IPS-18a (cell line): ENCODE measurements at regions not wholly inside any gene's neighbourhood (a gene's known extent, or its start where the extent isn't known, plus 50 kb on each side); places are given as distances from the start of the nearest gene placed in this dataset.

Experiments used
- H3K27ac ChIP-seq: one replicate; pipeline ENCODE4 v1.5.1; 2013; ENCODE audit warnings: low read length
- H3K27me3 ChIP-seq: one replicate; pipeline ENCODE4 v1.6.1; 2013; ENCODE audit warnings: mild to moderate bottlenecking, low read length; ENCODE audit not compliant: control insufficient read depth, insufficient read depth
- H3K36me3 ChIP-seq: one replicate; pipeline ENCODE4 v1.6.1; 2013; ENCODE audit warnings: low read depth, low read length; ENCODE audit not compliant: control insufficient read depth
- H3K4me1 ChIP-seq: one replicate; pipeline ENCODE4 v1.6.1; 2013; ENCODE audit warnings: low read depth, low read length; ENCODE audit not compliant: control insufficient read depth
- H3K4me3 ChIP-seq: one replicate; pipeline ENCODE4 v1.5.1; 2013; ENCODE audit warnings: low read length
- H3K9ac ChIP-seq: one replicate; pipeline ENCODE4 v1.6.1; 2013; ENCODE audit warnings: mild to moderate bottlenecking, low read length, moderate library complexity
- H3K9me3 ChIP-seq: one replicate; pipeline ENCODE4 v1.6.1; 2013; ENCODE audit warnings: low read depth, low read length; ENCODE audit not compliant: control insufficient read depth

DNA sequence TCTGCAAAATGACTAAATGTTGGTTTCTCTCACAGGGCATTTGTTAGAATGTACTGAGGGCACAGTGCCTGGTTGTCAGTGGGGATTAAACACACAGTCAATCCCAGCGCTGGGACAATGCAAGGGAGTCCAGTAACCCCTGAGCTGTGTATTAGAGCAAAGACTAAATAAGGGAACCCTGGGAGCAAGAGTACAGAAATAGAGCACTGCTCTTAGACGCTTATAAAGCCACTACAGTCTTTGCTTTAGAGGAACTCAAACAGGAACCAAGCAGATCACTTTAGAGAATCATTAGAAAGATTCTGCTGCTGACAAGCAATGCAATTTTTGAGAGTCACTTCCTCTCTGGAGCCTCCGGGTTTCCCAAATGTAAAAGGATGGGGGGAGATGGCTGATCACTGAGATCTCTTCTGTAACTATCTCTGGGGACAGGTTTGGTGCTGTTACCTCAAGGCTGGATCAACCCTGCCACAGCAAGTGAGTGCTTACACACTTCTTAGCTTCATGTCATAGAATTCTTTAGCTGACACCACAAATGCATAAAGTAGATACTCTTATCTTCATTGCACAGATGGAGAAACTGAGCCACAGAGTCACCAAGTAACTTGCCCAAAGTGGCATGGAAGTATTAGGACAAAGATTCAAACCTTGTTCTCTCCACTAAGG, 137.8 kb upstream of the CPEB2 start:
- Histone ChIP-seq H3K4me1 (peaks cover 5% of the 10 kb centered on the region), H3K4me3 (no peak overlapping the region), H3K27me3 (peaks cover 2% of the 10 kb centered on the region), H3K9me3 (no peaks in the 10 kb centered on the region), H3K36me3 (no peaks in the 10 kb centered on the region), H3K9ac (no peak overlapping the region), H3K27ac (no peak overlapping the region)

DNA sequence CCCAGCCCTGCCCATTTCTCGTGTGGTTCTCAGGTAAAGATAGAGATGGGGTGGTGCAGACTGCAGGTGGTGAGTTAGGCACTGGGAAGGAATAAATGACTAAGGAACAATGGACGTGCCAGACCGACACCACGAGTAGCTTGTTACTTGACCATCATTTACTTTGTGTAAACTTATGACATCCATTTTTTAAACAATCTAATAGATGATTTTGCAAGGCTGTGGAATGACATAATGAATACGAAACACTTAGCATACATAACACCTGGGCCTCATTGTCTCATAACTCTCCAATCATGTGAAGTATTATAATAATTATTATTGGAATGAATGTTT, 137.3 kb upstream of the CPEB2 start:
- Histone ChIP-seq H3K27me3 (no peaks in the 10 kb centered on the region), H3K27ac (no peak overlapping the region), H3K4me1 (peaks cover 5% of the 10 kb centered on the region), H3K36me3 (no peaks in the 10 kb centered on the region), H3K4me3 (no peak overlapping the region), H3K9me3 (no peaks in the 10 kb centered on the region), H3K9ac (no peak overlapping the region)

DNA sequence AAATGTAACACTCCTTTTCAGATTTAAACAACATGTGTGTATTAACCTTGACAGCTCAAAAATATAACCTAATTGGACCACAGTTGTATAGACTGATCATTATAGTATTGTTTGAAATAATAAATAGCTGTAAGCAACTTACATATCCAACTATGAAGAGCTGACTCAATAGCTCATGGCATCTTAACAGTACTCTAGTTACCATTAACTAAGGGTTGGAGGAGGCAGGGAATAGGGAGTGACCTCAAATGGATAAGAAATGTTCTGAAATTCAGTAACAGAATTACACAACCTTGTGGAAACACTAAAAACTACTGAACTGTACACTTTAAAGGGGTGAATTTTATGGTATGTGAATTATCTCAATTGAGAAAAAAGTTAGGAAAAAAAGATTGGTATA, 136.5 kb upstream of the CPEB2 start:
- H3K9ac ChIP-seq: no peak overlapping the region
- no peak overlapping the region for H3K4me3 ChIP-seq
- H3K36me3 ChIP-seq: no peaks in the 10 kb centered on the region
- no peaks in the 10 kb centered on the region for H3K27me3 ChIP-seq
- peaks cover 5% of the 10 kb centered on the region for H3K4me1 ChIP-seq
- H3K9me3 ChIP-seq: no peaks in the 10 kb centered on the region
- H3K27ac ChIP-seq: no peak overlapping the region

DNA sequence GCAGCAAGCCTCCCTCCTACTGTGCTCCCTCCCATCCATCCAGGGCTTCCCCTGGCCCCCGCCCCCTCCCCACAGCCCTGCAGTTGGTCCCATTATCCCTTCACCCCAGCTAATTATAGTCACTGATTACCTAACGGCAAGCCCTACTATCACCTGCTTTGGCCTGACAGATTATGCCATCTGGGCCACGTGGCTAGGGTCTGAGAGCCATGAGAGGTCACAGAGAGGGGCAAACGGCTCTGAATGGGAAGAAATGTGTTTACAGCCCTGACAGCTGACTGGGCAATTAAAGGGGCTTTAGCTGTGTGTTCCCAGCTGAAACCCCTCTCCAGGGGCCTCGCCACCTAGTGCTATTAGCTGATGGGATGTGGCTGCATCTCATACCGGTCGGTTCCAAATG, 134.4 kb upstream of the CPEB2 start:
- no peaks in the 10 kb centered on the region for H3K9me3 ChIP-seq
- no peak overlapping the region for H3K4me3 ChIP-seq
- H3K27ac ChIP-seq: no peak overlapping the region
- H3K4me1 ChIP-seq: peaks cover 10% of the 10 kb centered on the region
- no peak overlapping the region for H3K9ac ChIP-seq
- H3K36me3 ChIP-seq: no peaks in the 10 kb centered on the region
- H3K27me3 ChIP-seq: no peaks in the 10 kb centered on the region

DNA sequence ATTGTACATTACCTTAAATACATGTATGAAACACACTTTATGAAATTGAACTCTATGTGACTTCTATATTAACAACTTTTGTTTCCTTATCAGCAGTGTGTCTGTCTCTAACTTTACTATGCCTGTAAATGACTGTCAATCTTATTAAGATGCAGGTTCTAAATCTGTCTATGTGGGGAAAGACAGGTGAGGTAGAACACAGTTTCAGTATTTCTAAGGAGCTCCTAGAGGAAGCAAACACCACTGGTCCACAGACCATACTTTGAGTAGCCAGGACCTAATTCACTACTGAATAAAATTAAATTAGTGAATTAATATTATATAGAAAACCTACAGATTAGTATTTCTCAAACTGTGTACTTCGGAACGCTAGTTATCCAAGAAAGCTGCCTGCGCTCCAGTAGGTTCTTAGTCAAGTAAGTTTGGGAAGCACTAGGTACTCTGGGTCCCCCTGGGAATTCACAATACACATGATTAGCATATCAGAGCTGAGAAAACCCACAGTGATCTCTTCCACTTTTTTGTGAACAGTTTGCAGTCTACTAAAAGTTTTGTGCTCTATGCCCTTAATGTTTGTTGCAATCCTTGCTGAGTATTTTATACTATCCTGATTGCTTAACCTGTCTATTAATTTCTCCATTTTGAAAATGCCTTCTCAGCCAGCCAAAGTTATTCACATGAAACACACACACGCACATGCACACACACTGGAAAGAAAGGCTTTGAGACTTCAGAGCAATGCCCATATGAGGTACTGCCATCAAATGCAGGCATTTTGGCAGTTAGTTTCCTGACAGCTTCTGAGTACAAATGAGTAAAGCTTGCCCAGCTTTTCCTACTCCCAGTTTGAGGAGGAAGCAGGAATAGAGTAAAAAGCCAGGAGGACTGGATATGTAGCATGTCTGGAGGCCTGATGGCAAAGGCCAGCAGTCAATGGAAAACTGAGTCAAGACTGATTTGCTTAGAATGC, 133.6 kb upstream of the CPEB2 start:
- Histone ChIP-seq H3K36me3 (no peaks in the 10 kb centered on the region), H3K4me3 (no peak overlapping the region), H3K27ac (no peak overlapping the region), H3K4me1 (peaks cover 10% of the 10 kb centered on the region), H3K9ac (no peak overlapping the region), H3K9me3 (no peaks in the 10 kb centered on the region), H3K27me3 (no peaks in the 10 kb centered on the region)

DNA sequence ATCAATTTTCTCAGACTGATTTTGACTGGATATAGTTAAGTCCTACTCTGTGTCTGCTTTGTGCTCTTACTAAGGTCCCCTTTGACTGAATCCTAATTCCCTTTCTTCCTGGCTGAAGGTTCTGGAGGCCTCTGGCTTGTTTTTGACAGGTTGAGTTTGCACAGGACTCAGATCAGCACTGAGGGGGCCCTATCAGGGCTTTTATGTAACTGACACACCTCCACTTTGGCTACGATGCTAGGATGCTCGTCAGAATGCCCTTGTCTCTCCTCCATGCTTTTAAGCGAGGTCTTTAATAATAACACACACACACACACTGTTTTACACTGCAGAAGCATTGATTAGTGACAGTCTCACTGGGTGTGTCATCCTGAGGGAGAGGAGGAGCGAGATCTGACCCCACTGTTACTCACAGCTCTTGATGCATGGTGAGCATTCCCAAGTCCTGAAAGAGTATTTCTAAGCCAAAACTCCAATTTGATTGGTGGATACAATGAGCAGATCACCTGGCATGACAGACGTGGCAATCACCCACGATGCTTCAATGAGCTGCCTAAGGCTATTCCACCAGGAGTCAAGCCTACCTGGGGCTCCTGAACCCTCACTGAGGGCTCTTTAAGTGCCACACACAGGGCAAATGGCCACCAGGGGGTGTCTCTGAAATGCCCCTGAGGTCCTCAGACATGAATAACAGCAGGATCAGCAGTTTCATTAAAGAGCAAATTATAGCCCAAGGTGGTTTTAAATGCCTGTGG, 130.4 kb upstream of the CPEB2 start:
- Histone ChIP-seq H3K4me3 (no peak overlapping the region), H3K9ac (no peak overlapping the region), H3K36me3 (no peaks in the 10 kb centered on the region), H3K27ac (no peak overlapping the region), H3K9me3 (no peaks in the 10 kb centered on the region), H3K27me3 (no peaks in the 10 kb centered on the region), H3K4me1 (peaks cover 10% of the 10 kb centered on the region)

DNA sequence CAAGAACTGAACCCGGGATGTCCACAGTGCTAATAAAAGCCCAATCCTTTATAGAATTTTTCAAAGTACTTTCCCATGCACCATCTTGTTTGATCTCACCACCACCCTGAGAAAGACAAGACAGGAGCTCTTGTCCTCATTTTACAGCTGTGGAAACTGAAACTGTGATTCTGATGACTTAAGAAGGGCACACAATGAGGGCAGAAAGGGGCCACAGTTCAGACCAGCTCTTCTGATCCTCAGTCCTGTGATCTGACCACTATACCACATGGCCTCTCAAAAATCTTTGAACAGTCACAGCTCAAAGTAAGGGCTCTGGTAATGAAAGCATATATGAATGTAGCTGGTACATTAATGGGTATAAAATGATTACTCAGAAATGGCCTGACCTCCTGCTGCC, 127.3 kb upstream of the CPEB2 start:
- no peaks in the 10 kb centered on the region for H3K9me3 ChIP-seq
- no peaks in the 10 kb centered on the region for H3K27me3 ChIP-seq
- no peaks in the 10 kb centered on the region for H3K36me3 ChIP-seq
- no peak overlapping the region for H3K27ac ChIP-seq
- peaks cover 6% of the 10 kb centered on the region for H3K4me1 ChIP-seq
- no peak overlapping the region for H3K4me3 ChIP-seq
- H3K9ac ChIP-seq: no peak overlapping the region

DNA sequence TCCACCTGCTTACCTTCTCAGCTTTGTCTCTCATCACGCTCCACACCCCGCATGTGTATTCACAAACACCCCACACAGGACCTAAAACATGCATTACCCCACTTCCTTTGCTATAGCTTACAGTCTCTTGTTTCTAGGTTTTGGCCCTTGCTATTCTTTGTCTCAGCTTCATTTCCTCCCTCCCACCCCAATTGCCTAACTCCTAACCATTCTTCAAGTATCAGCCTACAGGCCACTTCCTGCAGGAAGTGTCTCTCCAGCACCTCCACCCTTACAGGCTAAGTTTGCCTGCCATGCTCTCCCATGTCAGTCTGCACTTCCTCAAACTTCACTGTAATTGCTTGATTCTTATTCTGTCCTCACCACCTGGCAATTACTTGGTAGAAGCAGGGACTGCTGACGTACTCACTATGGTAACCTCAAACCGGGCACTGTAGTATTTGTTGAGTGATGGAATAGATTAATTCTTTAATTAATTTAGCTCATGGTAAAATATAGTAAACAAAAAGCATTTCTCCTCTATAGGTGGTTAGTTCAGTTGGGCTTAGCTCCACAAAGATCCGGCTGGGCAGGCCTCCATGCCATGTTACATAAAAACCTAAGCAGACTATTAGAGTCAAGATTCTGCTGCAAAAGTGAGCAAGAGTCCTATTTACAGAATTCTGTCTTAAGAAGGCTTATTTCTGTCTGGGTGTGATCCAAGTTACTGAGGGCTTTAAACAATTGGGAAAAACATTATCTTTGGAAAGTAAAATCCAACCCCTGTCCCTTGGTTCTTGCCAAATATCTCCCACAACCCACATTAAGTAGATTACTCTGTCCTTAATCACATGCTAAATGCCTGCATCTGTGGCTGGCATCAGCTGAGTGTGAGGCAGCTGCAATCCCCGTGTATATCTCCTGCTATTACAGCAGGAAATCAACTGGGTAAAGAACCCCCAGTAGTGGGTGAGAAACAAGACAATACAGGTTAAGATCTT, 124.7 kb upstream of the CPEB2 start:
- Histone ChIP-seq H3K27me3 (no peaks in the 10 kb centered on the region), H3K9me3 (no peaks in the 10 kb centered on the region), H3K4me1 (no peaks in the 10 kb centered on the region), H3K9ac (no peak overlapping the region), H3K36me3 (no peaks in the 10 kb centered on the region), H3K27ac (no peak overlapping the region), H3K4me3 (no peak overlapping the region)

DNA sequence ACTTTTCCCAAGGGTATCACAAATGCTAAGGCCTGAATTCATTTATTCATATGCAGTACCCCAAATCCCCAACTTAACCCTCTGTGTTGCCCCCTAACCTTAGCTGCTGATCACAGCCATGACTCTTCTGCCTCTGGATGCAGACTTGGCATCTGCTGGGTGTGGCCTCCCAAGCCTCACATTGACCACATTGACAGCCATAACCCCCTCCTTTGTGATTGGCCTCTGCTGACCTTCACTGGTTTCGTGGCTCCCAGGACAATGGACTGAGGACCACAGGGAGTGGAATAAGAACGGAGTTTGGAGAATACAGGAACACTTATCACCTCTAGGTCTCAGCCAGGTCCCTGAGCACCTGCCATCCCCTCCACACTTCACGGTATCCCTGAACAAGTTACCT, 123.6 kb upstream of the CPEB2 start:
- Histone ChIP-seq H3K9me3 (no peaks in the 10 kb centered on the region), H3K9ac (no peak overlapping the region), H3K36me3 (no peaks in the 10 kb centered on the region), H3K4me1 (no peaks in the 10 kb centered on the region), H3K27me3 (no peaks in the 10 kb centered on the region), H3K27ac (no peak overlapping the region), H3K4me3 (no peak overlapping the region)

DNA sequence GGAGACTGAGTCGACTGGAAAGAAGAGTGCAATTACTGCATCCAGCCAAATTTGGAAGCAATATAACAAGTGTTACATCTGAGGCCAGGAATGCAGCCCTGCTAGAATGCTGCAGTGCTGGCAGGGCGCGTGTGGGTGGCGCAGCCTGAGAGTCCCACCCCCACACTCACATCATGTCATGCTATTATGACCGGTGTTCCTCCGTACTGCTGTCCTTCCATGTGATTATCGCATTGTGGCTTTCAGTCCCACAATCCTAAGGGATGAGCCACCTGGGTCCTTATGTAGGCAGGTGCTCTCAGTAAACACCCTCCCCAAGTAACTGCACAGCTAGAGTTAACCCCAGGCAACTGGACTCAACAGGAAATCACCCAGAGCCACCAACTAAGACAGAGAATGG, 122.6 kb upstream of the CPEB2 start:
- no peaks in the 10 kb centered on the region for H3K4me1 ChIP-seq
- no peaks in the 10 kb centered on the region for H3K36me3 ChIP-seq
- no peaks in the 10 kb centered on the region for H3K9me3 ChIP-seq
- no peaks in the 10 kb centered on the region for H3K27me3 ChIP-seq
- H3K9ac ChIP-seq: no peak overlapping the region
- no peak overlapping the region for H3K4me3 ChIP-seq
- H3K27ac ChIP-seq: no peak overlapping the region

DNA sequence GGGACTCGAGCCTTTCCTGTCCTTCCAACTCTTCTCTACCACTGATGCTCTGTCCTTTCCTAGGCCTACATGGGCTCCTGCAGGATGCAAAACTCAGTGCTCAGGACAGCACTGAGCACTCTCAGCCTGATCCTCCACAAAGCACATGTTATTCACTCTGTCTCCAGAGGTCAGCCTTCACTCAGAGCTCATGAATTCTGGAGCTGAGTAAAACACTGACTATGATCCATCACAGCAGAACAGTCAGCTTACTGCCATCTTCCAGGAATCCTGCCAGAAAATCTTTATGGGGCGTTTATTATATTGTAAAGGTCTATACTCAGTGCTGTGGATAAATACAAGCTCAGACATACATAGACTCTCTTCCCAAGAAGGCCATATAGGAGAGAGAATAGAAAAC, 121.5 kb upstream of the CPEB2 start:
- no peaks in the 10 kb centered on the region for H3K27me3 ChIP-seq
- H3K9me3 ChIP-seq: no peaks in the 10 kb centered on the region
- H3K9ac ChIP-seq: no peak overlapping the region
- H3K36me3 ChIP-seq: no peaks in the 10 kb centered on the region
- no peak overlapping the region for H3K4me3 ChIP-seq
- H3K4me1 ChIP-seq: no peaks in the 10 kb centered on the region
- H3K27ac ChIP-seq: no peak overlapping the region
